AG09319 (cell line): ENCODE measurements at regions not wholly inside any gene's neighbourhood (a gene's known extent, or its start where the extent isn't known, plus 50 kb on each side); places are given as distances from the start of the nearest gene placed in this dataset.

Source experiments
- DNase-seq: peaks from one replicate; pipeline ENCODE4 v3.0.0-alpha.2; 2010; ENCODE audit warnings: low read depth; ENCODE audit errors: extremely low read depth
- TF ChIP-seq, protein P1 (sequence below): IDR thresholded peaks from 2 replicates; pipeline ENCODE4 v1.5.1; 2011; ENCODE audit warnings: low read depth, mild to moderate bottlenecking, inconsistent platforms, low read length, moderate library complexity

DNA sequence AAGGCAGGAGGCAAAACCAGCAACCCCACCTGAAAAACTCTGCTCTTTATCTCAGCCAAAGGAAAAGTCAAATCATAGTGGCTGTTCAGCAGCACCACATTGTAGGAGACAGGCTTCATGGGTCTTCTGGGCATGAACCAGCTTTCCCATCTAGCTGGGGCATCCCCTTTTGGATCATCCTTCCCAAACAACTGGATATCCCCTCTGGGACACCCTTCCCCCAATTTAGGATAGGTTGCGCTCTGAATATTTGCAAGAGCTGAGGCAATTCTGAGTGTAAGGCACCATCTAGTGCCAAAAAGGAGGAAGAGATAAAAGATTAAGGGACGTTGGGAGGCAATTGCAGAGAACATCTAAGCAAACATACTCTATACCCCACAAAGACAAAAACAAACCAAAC is 295.8 kb downstream of the MATN1 start:
- TF ChIP-seq, protein P1, sequence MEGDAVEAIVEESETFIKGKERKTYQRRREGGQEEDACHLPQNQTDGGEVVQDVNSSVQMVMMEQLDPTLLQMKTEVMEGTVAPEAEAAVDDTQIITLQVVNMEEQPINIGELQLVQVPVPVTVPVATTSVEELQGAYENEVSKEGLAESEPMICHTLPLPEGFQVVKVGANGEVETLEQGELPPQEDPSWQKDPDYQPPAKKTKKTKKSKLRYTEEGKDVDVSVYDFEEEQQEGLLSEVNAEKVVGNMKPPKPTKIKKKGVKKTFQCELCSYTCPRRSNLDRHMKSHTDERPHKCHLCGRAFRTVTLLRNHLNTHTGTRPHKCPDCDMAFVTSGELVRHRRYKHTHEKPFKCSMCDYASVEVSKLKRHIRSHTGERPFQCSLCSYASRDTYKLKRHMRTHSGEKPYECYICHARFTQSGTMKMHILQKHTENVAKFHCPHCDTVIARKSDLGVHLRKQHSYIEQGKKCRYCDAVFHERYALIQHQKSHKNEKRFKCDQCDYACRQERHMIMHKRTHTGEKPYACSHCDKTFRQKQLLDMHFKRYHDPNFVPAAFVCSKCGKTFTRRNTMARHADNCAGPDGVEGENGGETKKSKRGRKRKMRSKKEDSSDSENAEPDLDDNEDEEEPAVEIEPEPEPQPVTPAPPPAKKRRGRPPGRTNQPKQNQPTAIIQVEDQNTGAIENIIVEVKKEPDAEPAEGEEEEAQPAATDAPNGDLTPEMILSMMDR: no peak
- no peak for DNase-seq

DNA sequence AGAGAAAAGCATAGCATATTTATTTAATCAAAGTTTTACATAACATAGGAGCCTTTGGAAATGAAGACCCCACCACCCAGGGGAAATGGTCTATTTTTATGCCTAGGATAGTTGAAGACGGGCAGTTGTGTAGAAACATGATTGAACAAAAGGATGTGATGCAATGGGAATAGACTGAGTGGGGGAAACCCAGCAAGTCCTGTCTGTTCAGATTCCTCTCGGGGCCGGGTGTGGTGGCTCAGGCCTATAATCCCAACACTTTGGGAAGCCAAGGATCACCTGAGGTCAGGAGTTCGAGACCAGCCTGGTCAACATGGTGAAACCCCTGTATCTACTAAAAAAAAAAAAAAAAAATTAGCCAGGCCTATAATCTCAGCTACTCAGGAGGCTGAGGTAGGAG is 298.3 kb downstream of the MATN1 start:
- no peak for DNase-seq

DNA sequence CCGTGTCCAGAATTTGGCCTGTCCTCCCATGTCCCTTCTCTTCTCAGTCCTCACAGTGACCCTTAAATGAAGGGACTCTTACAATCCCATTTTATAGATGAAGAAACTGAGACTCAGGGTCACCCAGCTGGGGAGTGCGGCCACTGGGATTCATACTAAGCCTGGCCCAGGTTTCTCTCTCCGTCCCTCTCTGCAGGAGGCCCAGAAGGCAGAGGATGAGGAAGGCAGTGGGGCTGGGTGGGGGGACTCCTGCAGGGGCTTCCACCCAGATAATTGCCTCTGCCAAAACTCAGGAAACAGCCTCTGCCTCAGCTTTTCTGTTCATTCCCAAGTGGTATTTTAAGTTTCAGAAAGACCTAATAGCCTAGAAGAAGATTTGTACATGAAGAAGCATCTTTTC is 299.8 kb downstream of the MATN1 start:
- no peak for DNase-seq
- TF ChIP-seq, protein P1: no peak

More for the DNA sequence above, 298.3 kb downstream of the MATN1 start:
- TF ChIP-seq, protein P1: no peak

DNA sequence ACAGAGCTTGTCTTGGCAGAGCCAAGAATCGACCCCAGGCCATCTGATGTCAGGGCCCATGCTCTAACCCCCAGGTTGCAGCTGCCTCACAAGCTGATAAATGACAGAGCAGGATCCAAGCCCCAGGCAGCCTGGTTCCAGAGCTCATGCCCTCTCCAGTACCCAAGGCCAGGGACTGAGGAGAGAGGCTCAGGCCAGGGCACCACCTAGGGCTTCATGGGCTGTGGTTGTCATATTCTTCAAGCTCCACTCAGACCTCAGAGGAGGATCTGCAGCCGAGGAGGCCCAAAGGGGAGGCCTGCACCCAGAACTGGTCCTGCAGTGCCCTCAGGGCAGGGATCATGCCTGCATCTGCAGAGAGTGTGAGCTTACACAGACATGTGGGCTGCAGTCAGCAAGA is 301.1 kb downstream of the MATN1 start:
- DNase-seq: no peak
- TF ChIP-seq, protein P1: no peak

DNA sequence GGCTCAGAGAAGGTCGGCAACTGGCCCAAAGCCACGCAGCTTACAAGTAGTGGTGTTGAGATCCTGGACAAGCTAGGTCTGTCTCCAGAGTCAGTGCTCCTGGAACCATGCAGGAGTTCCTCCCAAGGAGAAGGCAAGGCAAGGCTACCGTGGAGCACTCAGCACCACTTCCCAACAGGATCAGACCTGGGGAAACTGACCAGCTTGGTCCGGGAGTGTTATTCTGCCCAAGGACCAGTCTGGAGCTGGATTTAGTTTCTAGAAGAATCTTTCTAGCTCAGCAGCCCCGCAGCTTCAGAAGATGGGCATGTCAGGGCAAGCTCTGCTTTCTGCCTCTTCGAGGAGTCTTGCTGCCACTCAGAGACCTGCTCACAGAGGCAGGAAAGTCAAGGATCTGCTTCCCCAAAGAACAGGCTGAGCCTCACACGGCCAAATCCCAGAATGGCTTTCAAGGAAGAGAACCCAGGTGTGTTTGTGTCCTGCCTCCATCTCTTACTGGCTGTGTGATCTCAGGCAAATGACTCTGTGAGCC is 302.8 kb downstream of the MATN1 start:
- TF ChIP-seq, protein P1: no peak
- DNase-seq: no peak

DNA sequence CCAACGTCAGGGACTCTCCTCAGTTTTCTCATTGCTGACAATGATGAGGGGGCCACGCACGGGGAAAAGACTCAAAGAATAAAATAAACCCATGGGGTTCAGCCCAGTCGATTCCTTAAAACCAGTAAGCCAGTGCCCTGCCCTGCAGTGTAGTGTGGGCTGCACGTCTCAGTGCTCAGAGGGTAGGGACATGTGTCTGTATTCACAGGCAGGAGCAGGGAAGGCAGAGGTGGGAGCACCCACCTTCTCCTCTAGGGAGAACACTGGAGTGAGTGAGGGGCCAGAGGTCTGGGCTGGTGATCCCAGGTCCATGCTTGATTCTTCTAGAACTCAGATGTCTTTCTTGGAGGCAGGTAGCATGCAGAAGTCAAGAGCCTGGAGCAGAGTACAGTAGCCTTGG is 303.6 kb downstream of the MATN1 start:
- DNase-seq: no peak
- TF ChIP-seq, protein P1: no peak

DNA sequence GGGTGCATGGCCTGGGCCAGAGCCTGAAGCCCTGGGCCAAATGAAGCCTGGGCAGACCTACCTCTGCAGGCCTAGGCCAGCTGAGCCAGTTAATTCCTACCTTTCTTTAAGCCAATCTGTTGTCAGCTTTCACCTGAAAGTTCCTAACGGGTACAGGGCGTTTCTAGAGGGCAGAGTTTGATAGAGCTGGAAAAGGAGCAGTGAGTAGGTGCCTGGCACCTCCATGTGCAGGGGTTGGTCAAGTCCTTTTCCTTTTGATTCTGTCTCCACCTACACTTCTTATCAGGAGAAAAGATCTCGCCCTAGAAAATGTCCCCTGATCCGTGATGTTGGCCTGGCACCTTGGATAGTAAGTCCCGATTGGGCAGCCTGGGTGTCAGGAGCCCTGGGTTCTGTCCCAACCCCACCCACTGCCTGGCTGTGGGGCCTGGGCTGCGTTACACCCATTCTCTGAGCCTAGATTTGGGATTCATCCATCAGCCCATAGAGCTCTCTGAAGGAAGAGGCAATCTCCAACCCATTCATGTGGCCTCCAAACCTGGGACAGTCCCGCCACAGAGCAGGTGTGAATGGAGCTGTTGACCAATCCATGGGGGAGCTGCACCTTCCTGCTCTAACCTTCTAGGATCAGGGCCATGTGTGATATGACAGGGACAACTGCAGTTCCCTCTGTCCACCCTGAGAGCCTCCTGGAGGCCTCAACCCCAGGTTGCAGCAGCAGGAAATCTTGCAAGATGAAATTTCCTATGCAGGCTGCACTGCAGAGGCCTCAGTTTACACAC is 304.3 kb downstream of the MATN1 start:
- TF ChIP-seq, protein P1: no peak
- DNase-seq: no peak
